Peyer's patch (tissue), 4 donors: ENCODE measurements at regions not wholly inside any gene's neighbourhood (a gene's known extent, or its start where the extent isn't known, plus 50 kb on each side); places are given as distances from the start of the nearest gene placed in this dataset.

Experiments used
- DNase-seq, 3 donors: peaks; one replicate each; pipeline ENCODE4 v3.0.0-alpha.2; 2017 to 2019
- H3K27ac ChIP-seq, 4 donors: fragments of 200-600 bp; sonication (generic); one replicate each; pipeline ENCODE4 v1.5.1; 2016 to 2019
- H3K27me3 ChIP-seq, 2 donors: fragments of 200-600 bp; sonication (generic); one replicate each; pipeline ENCODE4 v1.5.1; 2019
- H3K36me3 ChIP-seq, 3 donors: fragments of 200-600 bp; sonication (generic); one replicate each; pipeline ENCODE4 v1.5.1; 2016 to 2019
- H3K4me1 ChIP-seq, 4 donors: fragments of 200-600 bp; sonication (generic); one replicate each; pipeline ENCODE4 v1.5.1; 2016 to 2019
- H3K4me3 ChIP-seq, 4 donors: fragments of 200-600 bp; sonication (generic); 1 replicate in 3 of 4; 2 replicates in 1 of 4; pipeline ENCODE4 v1.5.1; 2016 to 2019; ENCODE audit warnings: mild to moderate bottlenecking in 1 of 4
- H3K9me3 ChIP-seq, 4 donors: fragments of 200-600 bp; sonication (generic); one replicate each; pipeline ENCODE4 v1.5.1; 2016 to 2019; ENCODE audit warnings: mild to moderate bottlenecking in 1 of 4
- CTCF ChIP-seq, 6 experiments: fragments of 450-650 bp in 4 of 6; fragments of 200-600 bp in 2 of 6; sonication (generic) in 1 of 6; IDR thresholded peaks; one replicate each; pipeline ENCODE4 v1.5.1; 2017 to 2019; ENCODE audit warnings: antibody characterized with exemption in 6 of 6, mild to moderate bottlenecking in 3 of 6, moderate library complexity in 1 of 6
- POLR2A ChIP-seq, 2 donors: fragments of 450-650 bp; IDR thresholded peaks; one replicate each; pipeline ENCODE4 v1.5.1; 2017; ENCODE audit warnings: antibody characterized with exemption in 2 of 2, mild to moderate bottlenecking in 2 of 2, moderate library complexity in 2 of 2

GRCh38 chr3:17980863-17981262, 238.4 kb upstream of the TBC1D5 start:
- no peaks in the 10 kb centered on the region for H3K4me1 ChIP-seq
- no peaks in the 10 kb centered on the region for H3K27me3 ChIP-seq
- H3K27ac ChIP-seq, result no peak overlapping the region
- no peak overlapping the region for H3K4me3 ChIP-seq
- H3K36me3 ChIP-seq, result no peaks in the 10 kb centered on the region
- H3K9me3 ChIP-seq, result no peaks in the 10 kb centered on the region
- TF ChIP-seq CTCF (IDR thresholded peaks at IDR 0.05) (no peak), POLR2A (IDR thresholded peaks at IDR 0.05) (no peak)
- no peak for DNase-seq

GRCh38 chr3:17979911-17980310, 237.5 kb upstream of the TBC1D5 start:
- Histone ChIP-seq H3K4me3 (no peak overlapping the region), H3K36me3 (no peaks in the 10 kb centered on the region), H3K27ac (no peak overlapping the region), H3K27me3 (no peaks in the 10 kb centered on the region), H3K9me3 (no peaks in the 10 kb centered on the region), H3K4me1 (no peaks in the 10 kb centered on the region)
- no peak for DNase-seq
- TF ChIP-seq POLR2A (IDR thresholded peaks at IDR 0.05) (no peak), CTCF (IDR thresholded peaks at IDR 0.05) (no peak)

GRCh38 chr3:17979252-17979651, 236.8 kb upstream of the TBC1D5 start:
- no peaks in the 10 kb centered on the region for H3K4me1 ChIP-seq
- H3K9me3 ChIP-seq, result no peaks in the 10 kb centered on the region
- TF ChIP-seq POLR2A (IDR thresholded peaks at IDR 0.05) (no peak), CTCF (IDR thresholded peaks at IDR 0.05) (peak in 1 of 6 experiments; percentile 36)
- H3K36me3 ChIP-seq, result no peaks in the 10 kb centered on the region
- H3K27me3 ChIP-seq, result no peaks in the 10 kb centered on the region
- DNase-seq, result no peak
- no peak overlapping the region for H3K4me3 ChIP-seq
- no peak overlapping the region for H3K27ac ChIP-seq

- no peaks in the 10 kb centered on the region for H3K36me3 ChIP-seq
- DNase-seq, result no peak
- no peaks in the 10 kb centered on the region for H3K27me3 ChIP-seq
Observed at GRCh38 chr3:17974206-17974841, 231.9 kb upstream of the TBC1D5 start.

GRCh38 chr3:17972959-17973906, 230.8 kb upstream of the TBC1D5 start:
- H3K27me3 ChIP-seq, result no peaks in the 10 kb centered on the region
- no peaks in the 10 kb centered on the region for H3K9me3 ChIP-seq
- TF ChIP-seq POLR2A (IDR thresholded peaks at IDR 0.05) (no peak), CTCF (IDR thresholded peaks at IDR 0.05) (no peak)
- no peaks in the 10 kb centered on the region for H3K36me3 ChIP-seq
- no peaks in the 10 kb centered on the region for H3K4me1 ChIP-seq
- no peak for DNase-seq
- H3K4me3 ChIP-seq, result no peak overlapping the region
- no peak overlapping the region for H3K27ac ChIP-seq

More at GRCh38 chr3:17974206-17974841, 231.9 kb upstream of the TBC1D5 start:
- H3K27ac ChIP-seq, result no peak overlapping the region
- H3K4me1 ChIP-seq, result no peaks in the 10 kb centered on the region
- no peak overlapping the region for H3K4me3 ChIP-seq
- no peaks in the 10 kb centered on the region for H3K9me3 ChIP-seq
- no peak for TF ChIP-seq POLR2A (IDR thresholded peaks at IDR 0.05)
- TF ChIP-seq CTCF (IDR thresholded peaks at IDR 0.05), result no peak
